GM12878 (cell line): ENCODE measurements at regions not wholly inside any gene's neighbourhood (a gene's known extent, or its start where the extent isn't known, plus 50 kb on each side); places are given as distances from the start of the nearest gene placed in this dataset.
A peak's percentile ranks its signal among the peaks of the same experiment; 100 is the strongest.

Experiments
- BRCA1 ChIP-seq: IDR thresholded peaks from 2 replicates; pipeline ENCODE4 v1.6.1; 2011; ENCODE audit warnings: low read depth, low read length, improper control_type of control experiment
- CHD2 ChIP-seq: IDR thresholded peaks from 2 replicates; pipeline ENCODE4 v1.6.1; 2011; ENCODE audit warnings: low read depth, low read length, improper control_type of control experiment, borderline replicate concordance
- CREB1 ChIP-seq: IDR thresholded peaks from 2 replicates; pipeline ENCODE4 v1.6.1; 2012; ENCODE audit warnings: low read depth, mild to moderate bottlenecking, inconsistent platforms
- EED ChIP-seq: sonication (generic); IDR thresholded peaks from 2 replicates; pipeline ENCODE4 v1.6.1; 2016; ENCODE audit warnings: antibody characterized with exemption, low read depth
- GATAD2B ChIP-seq: fragments of 450-650 bp; conservative IDR thresholded peaks from 2 replicates; pipeline ENCODE4 v1.6.1; 2017; ENCODE audit warnings: low read depth, mild to moderate bottlenecking, moderate library complexity
- HDAC6 ChIP-seq: fragments of 200-600 bp; sonication (generic); IDR thresholded peaks from one replicate; pipeline ENCODE4 v1.8.0; 2017; ENCODE audit warnings: antibody characterized with exemption; ENCODE audit not compliant: unreplicated experiment
- HDGF ChIP-seq: fragments of 450-650 bp; IDR thresholded peaks from 2 replicates; pipeline ENCODE4 v1.6.1; 2016; ENCODE audit warnings: antibody characterized with exemption
- IRF3 ChIP-seq: fragments of 450-650 bp; IDR thresholded peaks from 2 replicates; pipeline ENCODE4 v1.6.1; 2014; ENCODE audit warnings: mild to moderate bottlenecking
- NR2C2 ChIP-seq: IDR thresholded peaks from 2 replicates; pipeline ENCODE4 v1.6.1; 2011; ENCODE audit warnings: borderline replicate concordance, low read depth; ENCODE audit not compliant: control insufficient read depth, insufficient read length
- PML ChIP-seq: IDR thresholded peaks from 2 replicates; pipeline ENCODE4 v1.6.1; 2012; ENCODE audit warnings: low read length, inconsistent platforms
- RELA ChIP-seq: fragments of 450-650 bp; IDR thresholded peaks from 2 replicates; pipeline ENCODE4 v1.8.0; 2014; ENCODE audit warnings: borderline replicate concordance; ENCODE audit not compliant: partially characterized antibody
- SMAD5 ChIP-seq: IDR thresholded peaks from 2 replicates; pipeline ENCODE4 v1.6.1; 2016; ENCODE audit warnings: antibody characterized with exemption, low read depth
- SREBF1 ChIP-seq: IDR thresholded peaks from 2 replicates; pipeline ENCODE4 v1.6.1; 2012; ENCODE audit warnings: mild to moderate bottlenecking, low read length
- TARDBP ChIP-seq: IDR thresholded peaks from 2 replicates; pipeline ENCODE4 v1.6.1; 2016; ENCODE audit warnings: borderline replicate concordance
- ZNF217 ChIP-seq: fragments of 450-650 bp; IDR thresholded peaks from 2 replicates; pipeline ENCODE4 v1.6.1; 2017; ENCODE audit warnings: antibody characterized with exemption, mild to moderate bottlenecking
- ZNF384 ChIP-seq: IDR thresholded peaks from 2 replicates; pipeline ENCODE4 v1.6.1; 2012; ENCODE audit warnings: low read depth, mild to moderate bottlenecking, low read length, improper control_type of control experiment, borderline replicate concordance
- ZNF687 ChIP-seq: fragments of 450-650 bp; IDR thresholded peaks from 2 replicates; pipeline ENCODE4 v1.6.1; 2017; ENCODE audit warnings: mild to moderate bottlenecking, moderate library complexity
- ZZZ3 ChIP-seq: IDR thresholded peaks from 2 replicates; pipeline ENCODE4 v1.6.1; 2011; ENCODE audit warnings: low read depth; ENCODE audit not compliant: control insufficient read depth, insufficient read length
- TF ChIP-seq, protein P1 (sequence below): IDR thresholded peaks from 2 replicates; pipeline ENCODE4 v1.6.1; 2011; ENCODE audit warnings: borderline replicate concordance, low read depth, mild to moderate bottlenecking, moderate library complexity, low read length; ENCODE audit not compliant: insufficient read depth, poor library complexity, severe bottlenecking
- TF ChIP-seq, protein P2 (sequence below), 3 experiments: IDR thresholded peaks in 2 of 3; conservative IDR thresholded peaks in 1 of 3; 2 replicates each; pipeline ENCODE4 v1.5.1; 2011; ENCODE audit warnings: low read depth in 3 of 3, low read length in 3 of 3, mild to moderate bottlenecking in 3 of 3, control low read depth in 2 of 3, moderate library complexity in 2 of 3, inconsistent platforms in 1 of 3, mixed read lengths in 1 of 3; ENCODE audit not compliant: control insufficient read depth in 2 of 3, insufficient read depth in 1 of 3; ENCODE audit errors: extremely low read depth in 1 of 3
- TF ChIP-seq, protein P3 (sequence below): fragments of 450-650 bp; IDR thresholded peaks from 2 replicates; pipeline ENCODE4 v1.6.1; 2016; ENCODE audit warnings: mild to moderate bottlenecking
- TF ChIP-seq, protein P4 (sequence below): IDR thresholded peaks from 2 replicates; pipeline ENCODE4 v1.6.1; 2012; ENCODE audit warnings: low read depth, low read length, improper control_type of control experiment

GRCh38 chr14:97377550-97377949 is 580.4 kb downstream of the VRK1 start (continued):
- TF ChIP-seq, protein P1, sequence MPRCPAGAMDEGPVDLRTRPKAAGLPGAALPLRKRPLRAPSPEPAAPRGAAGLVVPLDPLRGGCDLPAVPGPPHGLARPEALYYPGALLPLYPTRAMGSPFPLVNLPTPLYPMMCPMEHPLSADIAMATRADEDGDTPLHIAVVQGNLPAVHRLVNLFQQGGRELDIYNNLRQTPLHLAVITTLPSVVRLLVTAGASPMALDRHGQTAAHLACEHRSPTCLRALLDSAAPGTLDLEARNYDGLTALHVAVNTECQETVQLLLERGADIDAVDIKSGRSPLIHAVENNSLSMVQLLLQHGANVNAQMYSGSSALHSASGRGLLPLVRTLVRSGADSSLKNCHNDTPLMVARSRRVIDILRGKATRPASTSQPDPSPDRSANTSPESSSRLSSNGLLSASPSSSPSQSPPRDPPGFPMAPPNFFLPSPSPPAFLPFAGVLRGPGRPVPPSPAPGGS, result no peak
- TF ChIP-seq SMAD5 (no peak), PML (no peak), CREB1 (no peak), ZNF384 (no peak), HDGF (no peak), TARDBP (no peak), HDAC6 (no peak), GATAD2B (no peak), SREBF1 (no peak), BRCA1 (no peak), ZNF217 (no peak), RELA (no peak), EED (no peak), IRF3 (no peak), ZZZ3 (no peak), NR2C2 (no peak), CHD2 (peak; percentile 20; the same call in 1 of the 2 replicates), ZNF687 (no peak)
- TF ChIP-seq, protein P2, sequence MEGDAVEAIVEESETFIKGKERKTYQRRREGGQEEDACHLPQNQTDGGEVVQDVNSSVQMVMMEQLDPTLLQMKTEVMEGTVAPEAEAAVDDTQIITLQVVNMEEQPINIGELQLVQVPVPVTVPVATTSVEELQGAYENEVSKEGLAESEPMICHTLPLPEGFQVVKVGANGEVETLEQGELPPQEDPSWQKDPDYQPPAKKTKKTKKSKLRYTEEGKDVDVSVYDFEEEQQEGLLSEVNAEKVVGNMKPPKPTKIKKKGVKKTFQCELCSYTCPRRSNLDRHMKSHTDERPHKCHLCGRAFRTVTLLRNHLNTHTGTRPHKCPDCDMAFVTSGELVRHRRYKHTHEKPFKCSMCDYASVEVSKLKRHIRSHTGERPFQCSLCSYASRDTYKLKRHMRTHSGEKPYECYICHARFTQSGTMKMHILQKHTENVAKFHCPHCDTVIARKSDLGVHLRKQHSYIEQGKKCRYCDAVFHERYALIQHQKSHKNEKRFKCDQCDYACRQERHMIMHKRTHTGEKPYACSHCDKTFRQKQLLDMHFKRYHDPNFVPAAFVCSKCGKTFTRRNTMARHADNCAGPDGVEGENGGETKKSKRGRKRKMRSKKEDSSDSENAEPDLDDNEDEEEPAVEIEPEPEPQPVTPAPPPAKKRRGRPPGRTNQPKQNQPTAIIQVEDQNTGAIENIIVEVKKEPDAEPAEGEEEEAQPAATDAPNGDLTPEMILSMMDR (IDR thresholded peaks at IDR 0.05 in 2 of 3, conservative IDR thresholded peaks at IDR 0.05 in 1 of 3; ENCODE audit: control insufficient read depth in 2 of 3, extremely low read depth in 1 of 3, insufficient read depth in 1 of 3, low read depth in 3 of 3, low read length in 3 of 3), result no peak
- TF ChIP-seq, protein P3, sequence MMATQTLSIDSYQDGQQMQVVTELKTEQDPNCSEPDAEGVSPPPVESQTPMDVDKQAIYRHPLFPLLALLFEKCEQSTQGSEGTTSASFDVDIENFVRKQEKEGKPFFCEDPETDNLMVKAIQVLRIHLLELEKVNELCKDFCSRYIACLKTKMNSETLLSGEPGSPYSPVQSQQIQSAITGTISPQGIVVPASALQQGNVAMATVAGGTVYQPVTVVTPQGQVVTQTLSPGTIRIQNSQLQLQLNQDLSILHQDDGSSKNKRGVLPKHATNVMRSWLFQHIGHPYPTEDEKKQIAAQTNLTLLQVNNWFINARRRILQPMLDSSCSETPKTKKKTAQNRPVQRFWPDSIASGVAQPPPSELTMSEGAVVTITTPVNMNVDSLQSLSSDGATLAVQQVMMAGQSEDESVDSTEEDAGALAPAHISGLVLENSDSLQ, result peak; percentile 49
- TF ChIP-seq, protein P4, sequence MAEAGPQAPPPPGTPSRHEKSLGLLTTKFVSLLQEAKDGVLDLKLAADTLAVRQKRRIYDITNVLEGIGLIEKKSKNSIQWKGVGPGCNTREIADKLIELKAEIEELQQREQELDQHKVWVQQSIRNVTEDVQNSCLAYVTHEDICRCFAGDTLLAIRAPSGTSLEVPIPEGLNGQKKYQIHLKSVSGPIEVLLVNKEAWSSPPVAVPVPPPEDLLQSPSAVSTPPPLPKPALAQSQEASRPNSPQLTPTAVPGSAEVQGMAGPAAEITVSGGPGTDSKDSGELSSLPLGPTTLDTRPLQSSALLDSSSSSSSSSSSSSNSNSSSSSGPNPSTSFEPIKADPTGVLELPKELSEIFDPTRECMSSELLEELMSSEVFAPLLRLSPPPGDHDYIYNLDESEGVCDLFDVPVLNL, result no peak
